IMR-90 (cell line): ENCODE measurements at regions not wholly inside any gene's neighbourhood (a gene's known extent, or its start where the extent isn't known, plus 50 kb on each side); places are given as distances from the start of the nearest gene placed in this dataset.

Experiments used
- ATAC-seq: fragments of 200-7000 bp; cut with Tn5 transposase; 2 replicates; pipeline ENCODE4 v1.9.1; 2020; ENCODE audit warnings: low read depth, mild to moderate bottlenecking, moderate library complexity
- BruUV-seq: library from RNA; stranded (reverse); fragments of 400-500 nt; replicated peaks from 2 replicates; lab custom pipeline; 2021; lab: Mats Ljungman, UMichigan
- CTCF ChIA-PET: fragments of 300-600 bp; formaldehyde crosslinking; extraction: SDS; loops from one replicate; lab custom pipeline; 2021; ENCODE audit warnings: antibody characterized with exemption; lab: Yijun Ruan, JAX
- POLR2A ChIA-PET: fragments of 300-600 bp; sonication (Branson Sonifier 250); formaldehyde crosslinking; loops from one replicate; lab custom pipeline; 2022; ENCODE audit warnings: antibody characterized with exemption; ENCODE audit not compliant: unreplicated experiment; lab: Charles Lee
- DNase-seq: peaks from one replicate; pipeline ENCODE4 v3.0.0; 2013
- H2AFZ ChIP-seq: replicated peaks from 2 replicates; pipeline ENCODE3; 2013; ENCODE audit warnings: low read length, mild to moderate bottlenecking; ENCODE audit not compliant: poor library complexity
- H2AK5ac ChIP-seq: 2 replicates; pipeline ENCODE4 v1.6.1; 2013; ENCODE audit warnings: low read depth, low read length, inconsistent platforms
- H2AK9ac ChIP-seq: replicated peaks from 2 replicates; pipeline ENCODE3; 2013; ENCODE audit warnings: mild to moderate bottlenecking, low read depth, low read length, moderate library complexity; ENCODE audit not compliant: poor library complexity
- H2BK120ac ChIP-seq: 2 replicates; pipeline ENCODE4 v1.6.1; 2013; ENCODE audit warnings: low read depth, low read length, inconsistent platforms
- H2BK15ac ChIP-seq: 3 replicates; pipeline ENCODE4 v1.6.1; 2013; ENCODE audit warnings: low read depth, low read length, inconsistent platforms
- H2BK20ac ChIP-seq: 2 replicates; pipeline ENCODE4 v1.6.1; 2013; ENCODE audit warnings: low read depth, mild to moderate bottlenecking, inconsistent platforms, low read length, moderate library complexity
- H2BK5ac ChIP-seq: 2 replicates; pipeline ENCODE4 v1.6.1; 2013; ENCODE audit warnings: mild to moderate bottlenecking, low read depth, low read length, inconsistent platforms; ENCODE audit not compliant: poor library complexity, severe bottlenecking
- H3K14ac ChIP-seq: replicated peaks from 2 replicates; pipeline ENCODE4 v1.6.1; 2013; ENCODE audit warnings: low read depth, low read length, inconsistent platforms
- H3K18ac ChIP-seq: 2 replicates; pipeline ENCODE4 v1.6.1; 2013; ENCODE audit warnings: low read depth, low read length, control low read depth
- H3K23ac ChIP-seq: 2 replicates; pipeline ENCODE4 v1.6.1; 2013; ENCODE audit warnings: low read depth, low read length, inconsistent platforms
- H3K27ac ChIP-seq: 2 replicates; pipeline ENCODE4 v1.5.1; 2013; ENCODE audit warnings: mild to moderate bottlenecking, control low read depth, low read length; ENCODE audit not compliant: insufficient read depth
- H3K27me3 ChIP-seq: 2 replicates; pipeline ENCODE4 v1.6.1; 2013; ENCODE audit warnings: low read length; ENCODE audit not compliant: control insufficient read depth, insufficient read depth
- H3K36me3 ChIP-seq: 2 replicates; pipeline ENCODE4 v1.6.1; 2013; ENCODE audit warnings: low read length, mixed read lengths; ENCODE audit not compliant: control insufficient read depth, insufficient read depth
- H3K4ac ChIP-seq: 2 replicates; pipeline ENCODE4 v1.6.1; 2013; ENCODE audit warnings: low read depth, low read length, inconsistent platforms
- H3K4me1 ChIP-seq: 2 replicates; pipeline ENCODE4 v1.6.1; 2013; ENCODE audit warnings: low read length, mixed read lengths; ENCODE audit not compliant: control insufficient read depth, insufficient read depth
- H3K4me2 ChIP-seq: 2 replicates; pipeline ENCODE4 v1.6.1; 2013; ENCODE audit warnings: low read depth, mild to moderate bottlenecking, control low read depth, low read length, moderate library complexity
- H3K4me3 ChIP-seq: 2 replicates; pipeline ENCODE4 v1.5.1; 2013; ENCODE audit warnings: low read depth, mild to moderate bottlenecking, control low read depth, low read length, moderate library complexity; ENCODE audit not compliant: insufficient read depth
- H3K56ac ChIP-seq: 2 replicates; pipeline ENCODE4 v1.6.1; 2013; ENCODE audit warnings: low read length, inconsistent platforms; ENCODE audit not compliant: insufficient read depth; ENCODE audit errors: extremely low read depth
- H3K79me1 ChIP-seq, 2 experiments: 2 replicates each; pipeline ENCODE4 v1.6.1; 2013; ENCODE audit warnings: low read length in 2 of 2, inconsistent platforms in 1 of 2, low read depth in 1 of 2
- H3K9ac ChIP-seq: 2 replicates; pipeline ENCODE4 v1.6.1; 2013; ENCODE audit warnings: low read depth, low read length, control low read depth
- H3K9me1 ChIP-seq: 2 replicates; pipeline ENCODE4 v1.6.1; 2013; ENCODE audit warnings: low read length, inconsistent platforms; ENCODE audit not compliant: insufficient read depth
- H3K9me3 ChIP-seq: 2 replicates; pipeline ENCODE4 v1.6.1; 2013; ENCODE audit warnings: low read length; ENCODE audit not compliant: control insufficient read depth, insufficient read depth
- H4K20me1 ChIP-seq: 2 replicates; pipeline ENCODE4 v1.6.1; 2013; ENCODE audit warnings: low read length, inconsistent platforms; ENCODE audit not compliant: insufficient read depth
- H4K5ac ChIP-seq: 2 replicates; pipeline ENCODE4 v1.6.1; 2013; ENCODE audit warnings: mild to moderate bottlenecking, low read depth, low read length, control low read depth
- H4K8ac ChIP-seq, 2 experiments: 2 replicates each; pipeline ENCODE4 v1.6.1; 2013; ENCODE audit warnings: low read depth in 2 of 2, low read length in 2 of 2, control low read depth in 1 of 2, inconsistent platforms in 1 of 2
- H4K91ac ChIP-seq: 2 replicates; pipeline ENCODE4 v1.6.1; 2013; ENCODE audit warnings: low read depth, low read length, inconsistent platforms; ENCODE audit not compliant: insufficient read depth
- CEBPB ChIP-seq: IDR thresholded peaks from 2 replicates; pipeline ENCODE4 v1.6.1; 2012; ENCODE audit warnings: low read depth, low read length, improper control_type of control experiment
- CHD1 ChIP-seq: IDR thresholded peaks from 2 replicates; pipeline ENCODE4 v1.6.1; 2012; ENCODE audit warnings: low read depth, low read length, improper control_type of control experiment
- ELK1 ChIP-seq: fragments of 150-350 bp; IDR thresholded peaks from 2 replicates; pipeline ENCODE4 v1.6.1; 2016; ENCODE audit warnings: low read depth, mild to moderate bottlenecking, low read length, moderate library complexity, borderline replicate concordance
- FOS ChIP-seq: fragments of 150-350 bp; IDR thresholded peaks from 2 replicates; pipeline ENCODE4 v1.6.1; 2016; ENCODE audit warnings: low read depth, low read length
- MAFK ChIP-seq: IDR thresholded peaks from 2 replicates; pipeline ENCODE4 v1.6.1; 2012; ENCODE audit warnings: low read depth, low read length, improper control_type of control experiment
- MAZ ChIP-seq: IDR thresholded peaks from 2 replicates; pipeline ENCODE4 v1.6.1; 2012; ENCODE audit warnings: low read depth, mild to moderate bottlenecking, low read length, improper control_type of control experiment, moderate library complexity, borderline replicate concordance
- MXI1 ChIP-seq: IDR thresholded peaks from 2 replicates; pipeline ENCODE4 v1.6.1; 2012; ENCODE audit warnings: low read depth, mild to moderate bottlenecking, low read length, moderate library complexity, borderline replicate concordance
- NFE2L2 ChIP-seq: fragments of 150-350 bp; IDR thresholded peaks from 2 replicates; pipeline ENCODE4 v1.6.1; 2016; ENCODE audit warnings: low read depth, mild to moderate bottlenecking, low read length
- POLR2A ChIP-seq: IDR thresholded peaks from 2 replicates; pipeline ENCODE4 v1.6.1; 2012; ENCODE audit warnings: mild to moderate bottlenecking, low read depth, low read length
- RAD21 ChIP-seq: IDR thresholded peaks from 2 replicates; pipeline ENCODE4 v1.6.1; 2012; ENCODE audit warnings: low read length, improper control_type of control experiment
- RFX5 ChIP-seq: IDR thresholded peaks from 2 replicates; pipeline ENCODE4 v1.8.0; 2012; ENCODE audit warnings: low read depth, mild to moderate bottlenecking, low read length, moderate library complexity
- SMC3 ChIP-seq: fragments of 150-350 bp; IDR thresholded peaks from 2 replicates; pipeline ENCODE4 v1.6.1; 2016; ENCODE audit warnings: low read depth, mild to moderate bottlenecking, antibody characterized with exemption, low read length, moderate library complexity
- dilution Hi-C: fragments of 300-500 bp; cut with HindIII; formaldehyde crosslinking; loops from one replicate; pipeline ENCODE4 v1.14.3; 2018; ENCODE audit warnings: low sequenced_read_pairs; ENCODE audit not compliant: unreplicated experiment
- in situ Hi-C: fragments of 300-500 bp; cut with MboI; formaldehyde crosslinking; loops from 3 replicates; pipeline ENCODE4 v1.14.3; 2019; ENCODE audit warnings: low sequenced_read_pairs, inconsistent platforms, mixed read lengths
- intact Hi-C: fragments of 100-400 bp; cut with micrococcal nuclease; formaldehyde crosslinking; loops from 2 replicates; pipeline ENCODE4 v1.10.0; 2022
- TF ChIP-seq, protein P1 (sequence below): conservative IDR thresholded peaks from 2 replicates; pipeline ENCODE4 v1.5.1; 2012; ENCODE audit warnings: mild to moderate bottlenecking, low read depth, low read length, improper control_type of control experiment

GRCh38 chr11:13874597-13874996 is 87.9 kb upstream of the SPON1 start:
- ChIA-PET POLR2A (no interaction called here), CTCF (no interaction called here)
- in situ Hi-C loops (no loop called here), dilution Hi-C loops (no loop called here), intact Hi-C loops (no loop called here)
- Histone ChIP-seq H4K8ac (no peak overlapping the region), H3K4ac (no peak overlapping the region), H2AK9ac (no peak overlapping the region), H4K20me1 (no peaks in the 10 kb centered on the region), H3K9me1 (no peaks in the 10 kb centered on the region; the same call in 1 of the 2 replicates), H3K27me3 (peaks cover 3% of the 10 kb centered on the region), H3K9ac (no peak overlapping the region), H3K4me2 (no peak overlapping the region), H3K56ac (no peak overlapping the region), H3K4me1 (no peaks in the 10 kb centered on the region), H2BK120ac (no peak overlapping the region), H3K23ac (no peak overlapping the region), H3K27ac (no peak overlapping the region), H4K5ac (no peak overlapping the region), H3K9me3 (no peaks in the 10 kb centered on the region), H3K18ac (no peak overlapping the region), H3K36me3 (no peaks in the 10 kb centered on the region), H4K91ac (no peak overlapping the region), H3K4me3 (no peak overlapping the region), H2AFZ (no peak overlapping the region), H2AK5ac (no peak overlapping the region), H2BK5ac (no peak overlapping the region), H3K14ac (no peak overlapping the region), H2BK20ac (no peak overlapping the region), H3K79me1 (no peaks in the 10 kb centered on the region), H2BK15ac (no peak overlapping the region)
- ATAC-seq (no peak), DNase-seq (no peak)
- no TSS peak for BruUV-seq
- TF ChIP-seq CEBPB (no peak), MAZ (no peak), FOS (no peak), MXI1 (no peak), ELK1 (no peak), POLR2A (no peak), NFE2L2 (no peak), SMC3 (no peak), RAD21 (no peak), CHD1 (no peak), RFX5 (no peak), MAFK (no peak)
- TF ChIP-seq, protein P1, sequence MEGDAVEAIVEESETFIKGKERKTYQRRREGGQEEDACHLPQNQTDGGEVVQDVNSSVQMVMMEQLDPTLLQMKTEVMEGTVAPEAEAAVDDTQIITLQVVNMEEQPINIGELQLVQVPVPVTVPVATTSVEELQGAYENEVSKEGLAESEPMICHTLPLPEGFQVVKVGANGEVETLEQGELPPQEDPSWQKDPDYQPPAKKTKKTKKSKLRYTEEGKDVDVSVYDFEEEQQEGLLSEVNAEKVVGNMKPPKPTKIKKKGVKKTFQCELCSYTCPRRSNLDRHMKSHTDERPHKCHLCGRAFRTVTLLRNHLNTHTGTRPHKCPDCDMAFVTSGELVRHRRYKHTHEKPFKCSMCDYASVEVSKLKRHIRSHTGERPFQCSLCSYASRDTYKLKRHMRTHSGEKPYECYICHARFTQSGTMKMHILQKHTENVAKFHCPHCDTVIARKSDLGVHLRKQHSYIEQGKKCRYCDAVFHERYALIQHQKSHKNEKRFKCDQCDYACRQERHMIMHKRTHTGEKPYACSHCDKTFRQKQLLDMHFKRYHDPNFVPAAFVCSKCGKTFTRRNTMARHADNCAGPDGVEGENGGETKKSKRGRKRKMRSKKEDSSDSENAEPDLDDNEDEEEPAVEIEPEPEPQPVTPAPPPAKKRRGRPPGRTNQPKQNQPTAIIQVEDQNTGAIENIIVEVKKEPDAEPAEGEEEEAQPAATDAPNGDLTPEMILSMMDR = no peak
